Immature natural killer cell (primary cell): ENCODE measurements at regions not wholly inside any gene's neighbourhood (a gene's known extent, or its start where the extent isn't known, plus 50 kb on each side); places are given as distances from the start of the nearest gene placed in this dataset.
A peak's percentile ranks its signal among the peaks of the same experiment; 100 is the strongest.
"Not testable (repeated sequence)": the region's sequence is repeated elsewhere in the genome, so short reads cannot be mapped to it uniquely, and the experiment has no call there.

ENCODE experiments used
- DNase-seq, 3 donors: peaks; one replicate each; pipeline ENCODE4 v3.0.0; 2022; ENCODE audit warnings: mixed read lengths in 1 of 3
- H3K27ac Mint-ChIP-seq, 6 donors: one replicate each; pipeline ENCODE4 v1.8.0; 2020; ENCODE audit warnings: mixed read lengths in 6 of 6, mild to moderate bottlenecking in 5 of 6, inconsistent platforms in 4 of 6, moderate library complexity in 3 of 6
- H3K27me3 Mint-ChIP-seq, 3 donors: one replicate each; pipeline ENCODE4 v1.8.0; 2020 to 2021; ENCODE audit warnings: low read depth in 3 of 3, mild to moderate bottlenecking in 3 of 3, mixed read lengths in 3 of 3, moderate library complexity in 3 of 3, inconsistent platforms in 1 of 3
- H3K36me3 Mint-ChIP-seq, 3 donors: one replicate each; pipeline ENCODE4 v1.8.0; 2020; ENCODE audit warnings: mixed read lengths in 3 of 3, inconsistent platforms in 2 of 3, mild to moderate bottlenecking in 2 of 3
- H3K4me1 Mint-ChIP-seq, 2 donors: one replicate each; pipeline ENCODE4 v1.8.0; 2020; ENCODE audit warnings: inconsistent platforms in 2 of 2, mild to moderate bottlenecking in 2 of 2, mixed read lengths in 2 of 2, moderate library complexity in 1 of 2
- H3K4me3 Mint-ChIP-seq, 5 donors: one replicate each; pipeline ENCODE4 v1.8.0; 2020; ENCODE audit warnings: mild to moderate bottlenecking in 5 of 5, mixed read lengths in 5 of 5, inconsistent platforms in 3 of 5, moderate library complexity in 3 of 5
- H3K9me3 Mint-ChIP-seq, 6 donors: one replicate each; pipeline ENCODE4 v1.8.0; 2020; ENCODE audit warnings: mild to moderate bottlenecking in 6 of 6, mixed read lengths in 6 of 6, inconsistent platforms in 4 of 6, moderate library complexity in 3 of 6

GRCh38 chr3:34152656-34153055 lies 354.2 kb downstream of the PDCD6IP start:
- Mint-ChIP-seq H3K27me3 (peaks cover 0 to 3% (median 0%) of the 10 kb centered on the region in 3 donors), H3K27ac (no peak overlapping the region), H3K4me1 (no peaks in the 10 kb centered on the region), H3K36me3 (peaks cover 0 to 4% (median 0%) of the 10 kb centered on the region in 3 donors), H3K4me3 (no peak overlapping the region), H3K9me3 (no peaks in the 10 kb centered on the region)
- DNase-seq = no peak

GRCh38 chr3:34155108-34155507 lies 356.7 kb downstream of the PDCD6IP start:
- Mint-ChIP-seq H3K27ac (no peak overlapping the region), H3K4me1 (no peaks in the 10 kb centered on the region), H3K36me3 (no peaks in the 10 kb centered on the region), H3K9me3 (no peaks in the 10 kb centered on the region), H3K4me3 (no peak overlapping the region), H3K27me3 (peaks cover 0 to 5% (median 0%) of the 10 kb centered on the region in 3 donors)
- DNase-seq = no peak

GRCh38 chr3:34155666-34156065 lies 357.2 kb downstream of the PDCD6IP start:
- no peak overlapping the region for H3K4me3 Mint-ChIP-seq
- no peaks in the 10 kb centered on the region for H3K9me3 Mint-ChIP-seq
- DNase-seq = no peak
- H3K27ac Mint-ChIP-seq = no peak overlapping the region
- H3K27me3 Mint-ChIP-seq = peaks cover 0 to 5% (median 0%) of the 10 kb centered on the region in 3 donors
- no peaks in the 10 kb centered on the region for H3K4me1 Mint-ChIP-seq
- H3K36me3 Mint-ChIP-seq = no peaks in the 10 kb centered on the region

- no peak for DNase-seq
- Mint-ChIP-seq H3K36me3 (no peaks in the 10 kb centered on the region), H3K4me3 (no peak overlapping the region), H3K9me3 (no peaks in the 10 kb centered on the region), H3K27me3 (peaks cover 0 to 4% (median 0%) of the 10 kb centered on the region in 3 donors), H3K27ac (peak overlapping the region in 1 of 6 donors; percentile 25), H3K4me1 (no peaks in the 10 kb centered on the region)
Observed at GRCh38 chr3:34157491-34157890, 359.1 kb downstream of the PDCD6IP start.

- Mint-ChIP-seq H3K36me3 (no peaks in the 10 kb centered on the region), H3K27me3 (peaks cover 0 to 5% (median 2%) of the 10 kb centered on the region in 3 donors), H3K27ac (no peak overlapping the region), H3K4me3 (no peak overlapping the region), H3K4me1 (no peaks in the 10 kb centered on the region), H3K9me3 (no peaks in the 10 kb centered on the region)
- no peak for DNase-seq
Observed at GRCh38 chr3:34159613-34160420, 361.4 kb downstream of the PDCD6IP start.

- H3K27me3 Mint-ChIP-seq, H3K4me3 Mint-ChIP-seq, H3K27ac Mint-ChIP-seq, H3K9me3 Mint-ChIP-seq, DNase-seq, H3K4me1 Mint-ChIP-seq: not testable (repeated sequence)
- peaks cover 0 to 11% (median 0%) of the 10 kb centered on the region in 3 donors for H3K36me3 Mint-ChIP-seq
Observed at GRCh38 chr3:34169636-34170035, 371.2 kb downstream of the PDCD6IP start.

- DNase-seq = no peak
- Mint-ChIP-seq H3K4me1 (no peaks in the 10 kb centered on the region), H3K9me3 (peaks cover 0 to 1% (median 0%) of the 10 kb centered on the region in 6 donors), H3K27me3 (peaks cover 0 to 9% (median 2%) of the 10 kb centered on the region in 3 donors), H3K27ac (no peak overlapping the region), H3K36me3 (peaks cover 0 to 4% (median 0%) of the 10 kb centered on the region in 3 donors), H3K4me3 (no peak overlapping the region)
Observed at GRCh38 chr3:34174740-34175139, 376.3 kb downstream of the PDCD6IP start.

GRCh38 chr3:34175636-34176176 lies 377.3 kb downstream of the PDCD6IP start:
- H3K27me3 Mint-ChIP-seq = peaks cover 0 to 9% (median 2%) of the 10 kb centered on the region in 3 donors
- no peak for DNase-seq
- H3K36me3 Mint-ChIP-seq = peaks cover 0 to 4% (median 0%) of the 10 kb centered on the region in 3 donors
- peaks cover 0 to 1% (median 0%) of the 10 kb centered on the region in 6 donors for H3K9me3 Mint-ChIP-seq
- no peaks in the 10 kb centered on the region for H3K4me1 Mint-ChIP-seq
- no peak overlapping the region for H3K4me3 Mint-ChIP-seq
- no peak overlapping the region for H3K27ac Mint-ChIP-seq

- Mint-ChIP-seq H3K27ac (no peak overlapping the region), H3K27me3 (peaks cover 0 to 8% (median 2%) of the 10 kb centered on the region in 3 donors), H3K4me3 (no peak overlapping the region), H3K9me3 (peaks cover 0 to 1% (median 0%) of the 10 kb centered on the region in 6 donors), H3K36me3 (peaks cover 0 to 4% (median 0%) of the 10 kb centered on the region in 3 donors), H3K4me1 (no peaks in the 10 kb centered on the region)
- DNase-seq = no peak
Observed at GRCh38 chr3:34176723-34177122, 378.3 kb downstream of the PDCD6IP start.

- Mint-ChIP-seq H3K9me3 (peaks cover 0 to 1% (median 0%) of the 10 kb centered on the region in 6 donors), H3K4me3 (no peak overlapping the region), H3K4me1 (no peaks in the 10 kb centered on the region), H3K27ac (no peak overlapping the region), H3K27me3 (peaks cover 0 to 8% (median 2%) of the 10 kb centered on the region in 3 donors), H3K36me3 (peaks cover 0 to 4% (median 0%) of the 10 kb centered on the region in 3 donors)
- DNase-seq = no peak
Observed at GRCh38 chr3:34178415-34178814, 380.0 kb downstream of the PDCD6IP start.

- H3K27ac Mint-ChIP-seq = no peak overlapping the region
Observed at GRCh38 chr3:34179716-34180115, 381.3 kb downstream of the PDCD6IP start.

GRCh38 chr3:34180532-34180931 lies 382.1 kb downstream of the PDCD6IP start:
- Mint-ChIP-seq H3K36me3 (no peaks in the 10 kb centered on the region), H3K4me1 (no peaks in the 10 kb centered on the region), H3K4me3 (no peak overlapping the region), H3K27ac (no peak overlapping the region), H3K9me3 (peaks cover 0 to 1% (median 0%) of the 10 kb centered on the region in 6 donors), H3K27me3 (peaks cover 0 to 2% (median 0%) of the 10 kb centered on the region in 3 donors)
- no peak for DNase-seq

More at GRCh38 chr3:34179716-34180115, 381.3 kb downstream of the PDCD6IP start:
- H3K36me3 Mint-ChIP-seq = no peaks in the 10 kb centered on the region
- no peak for DNase-seq
- H3K4me3 Mint-ChIP-seq = no peak overlapping the region
- H3K4me1 Mint-ChIP-seq = no peaks in the 10 kb centered on the region
- H3K27me3 Mint-ChIP-seq = peaks cover 0 to 2% (median 0%) of the 10 kb centered on the region in 3 donors
- H3K9me3 Mint-ChIP-seq = peaks cover 0 to 1% (median 0%) of the 10 kb centered on the region in 6 donors

- no peak for DNase-seq
- H3K27ac Mint-ChIP-seq = no peak overlapping the region
- no peaks in the 10 kb centered on the region for H3K4me1 Mint-ChIP-seq
- peaks cover 0 to 2% (median 0%) of the 10 kb centered on the region in 3 donors for H3K27me3 Mint-ChIP-seq
- H3K9me3 Mint-ChIP-seq = peaks cover 0 to 1% (median 0%) of the 10 kb centered on the region in 6 donors
- H3K4me3 Mint-ChIP-seq = no peak overlapping the region
- no peaks in the 10 kb centered on the region for H3K36me3 Mint-ChIP-seq
Observed at GRCh38 chr3:34183114-34183513, 384.7 kb downstream of the PDCD6IP start.

- Mint-ChIP-seq H3K9me3 (no peaks in the 10 kb centered on the region), H3K27me3 (no peaks in the 10 kb centered on the region), H3K36me3 (no peaks in the 10 kb centered on the region), H3K4me1 (no peaks in the 10 kb centered on the region), H3K27ac (no peak overlapping the region), H3K4me3 (no peak overlapping the region)
- DNase-seq = no peak
Observed at GRCh38 chr3:34183611-34184340, 385.3 kb downstream of the PDCD6IP start.
